ENCODE measurements at regions not wholly inside any gene's neighbourhood (a gene's known extent, or its start where the extent isn't known, plus 50 kb on each side); places are given as distances from the start of the nearest gene placed in this dataset.

- TF ChIP-seq KLF15 (CRISPR knock-in tag; IDR thresholded peaks at IDR 0.05; ENCODE audit: borderline replicate concordance) = no peak
- TF ChIP-seq IRF2 (CRISPR knock-in tag; IDR thresholded peaks at IDR 0.05) = no peak
- no peak for TF ChIP-seq CEBPZ (IDR thresholded peaks at IDR 0.05; ENCODE audit: low read length)
- TF ChIP-seq RNF219 (CRISPR knock-in tag; IDR thresholded peaks at IDR 0.05) = no peak
These were observed 407.1 kb upstream of the XYLT1 start (continued) for GRCh38 chr16:17877821-17878360.

- Histone ChIP-seq H3K9me3 (ENCODE audit: low read length) (no peaks in the 10 kb centered on the region), H3K27ac (ENCODE audit: extremely low read length, insufficient read depth, low read length) (no peak overlapping the region), H3K4me1 (ENCODE audit: insufficient read depth, low read length) (no peaks in the 10 kb centered on the region), H3K4me2 (ENCODE audit: low read depth, low read length) (no peak overlapping the region), H3K79me2 (ENCODE audit: insufficient read depth, low read length) (no peaks in the 10 kb centered on the region), H3K36me3 (replicated peaks in 1 of 2; ENCODE audit: control insufficient read depth in 1 of 2, insufficient read depth in 2 of 2, low read length in 2 of 2) (no peaks in the 10 kb centered on the region), H3K27me3 (ENCODE audit: control insufficient read depth in 1 of 2, insufficient read depth in 2 of 2, low read length in 2 of 2) (0 out of 5 replicates have a peak, but pooled peaks cover 0 to 4% of the 10 kb centered on the region in 2 experiments), H3K9ac (ENCODE audit: insufficient read depth, low read depth, low read length) (no peak overlapping the region), H3K4me3 (replicated peaks in 1 of 3; ENCODE audit: insufficient read depth in 1 of 3, low read depth in 2 of 3, low read length in 3 of 3) (no peak overlapping the region), H2AFZ (ENCODE audit: low read length) (no peak overlapping the region), H4K20me1 (ENCODE audit: insufficient read depth, low read length) (no peaks in the 10 kb centered on the region)
- ATAC-seq (no peak), DNase-seq (ENCODE audit: low spot score) (no peak), FAIRE-seq (no peak)
- ChIA-PET CTCF (ENCODE audit: low intra/inter-chr PET ratio, low total read pairs) (no interaction called here), POLR2A (no interaction called here)
- intact Hi-C loops (cut with micrococcal nuclease; ENCODE audit: unreplicated experiment) = no loop called here
- 40% methylated on average over 5 of the region's 5 CpGs for WGBS (ENCODE audit: low lambda C conversion rate)
- in situ Hi-C loops (cut with HindIII; ENCODE audit: extremely low pct_ligation_motif_present, low pct_unique_long_range_greater_than_20kb) = no loop called here
- BruUV-seq (replicated peaks) = no TSS peak
- TF ChIP-seq REL (CRISPR knock-in tag; conservative IDR thresholded peaks at IDR 0.05) = no peak
- no peak for TF ChIP-seq ZGPAT (CRISPR knock-in tag; IDR thresholded peaks at IDR 0.05)
- TF ChIP-seq SMAD9 (CRISPR knock-in tag; IDR thresholded peaks at IDR 0.05) = no peak
- TF ChIP-seq ZNF709 (CRISPR knock-in tag; IDR thresholded peaks at IDR 0.05) = no peak
- no peak for TF ChIP-seq ADNP (CRISPR knock-in tag; IDR thresholded peaks at IDR 0.05)
- TF ChIP-seq EP300 (IDR thresholded peaks at IDR 0.05; ENCODE audit: low read depth in 2 of 2, low read length in 2 of 2) = no peak
- no peak for TF ChIP-seq EP300 (CRISPR knock-in tag; IDR thresholded peaks at IDR 0.05; ENCODE audit: borderline replicate concordance)
- no peak for TF ChIP-seq NFATC3 (CRISPR knock-in tag; IDR thresholded peaks at IDR 0.05)
- no peak for TF ChIP-seq GMEB1 (CRISPR knock-in tag; IDR thresholded peaks at IDR 0.05; ENCODE audit: borderline replicate concordance)
These were observed 396.2 kb upstream of the XYLT1 start for GRCh38 chr16:17866996-17867395.

Measured in HepG2 (cell line).